ENCODE measurements at regions not wholly inside any gene's neighbourhood (a gene's known extent, or its start where the extent isn't known, plus 50 kb on each side); places are given as distances from the start of the nearest gene placed in this dataset.

DNA sequence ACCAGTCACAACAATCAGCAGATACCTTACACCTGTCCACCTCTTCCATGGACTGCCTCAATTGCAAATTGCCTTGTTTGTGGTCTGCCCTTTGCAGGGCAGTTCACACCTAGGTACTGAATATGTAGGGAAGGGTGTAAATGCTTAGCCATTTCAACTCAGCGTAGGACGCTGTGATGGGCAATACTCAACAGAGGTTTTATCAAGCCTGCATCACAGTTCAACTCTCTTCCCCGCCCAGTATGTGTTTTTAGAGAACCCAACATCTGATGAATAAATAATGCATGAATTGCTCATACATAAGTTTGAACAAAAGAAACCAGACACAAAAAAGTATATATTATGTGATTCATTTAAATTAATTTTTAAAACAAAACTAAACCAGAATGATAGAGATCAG, 124.4 kb downstream of the P2RY1 start:
- no peak for FAIRE-seq

DNA sequence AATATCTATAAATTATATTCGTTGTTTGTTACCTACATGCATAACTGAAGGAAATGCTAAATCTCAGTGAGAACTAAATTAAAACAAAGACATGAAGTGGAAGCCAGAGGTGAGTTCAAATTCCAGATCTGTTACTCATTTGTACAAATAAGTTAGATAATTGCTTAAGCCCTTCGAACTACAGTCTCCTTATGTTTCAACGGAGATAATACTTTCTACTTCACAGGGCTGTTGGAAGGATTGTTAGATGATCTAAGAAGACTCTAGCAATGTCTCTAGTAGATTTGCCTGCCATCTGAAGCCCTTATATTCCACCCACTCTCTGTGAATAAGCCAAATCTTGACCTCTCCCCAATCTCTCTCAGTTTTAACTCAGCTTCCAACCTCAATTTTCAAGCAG, 125.8 kb downstream of the P2RY1 start:
- no peak for FAIRE-seq

DNA sequence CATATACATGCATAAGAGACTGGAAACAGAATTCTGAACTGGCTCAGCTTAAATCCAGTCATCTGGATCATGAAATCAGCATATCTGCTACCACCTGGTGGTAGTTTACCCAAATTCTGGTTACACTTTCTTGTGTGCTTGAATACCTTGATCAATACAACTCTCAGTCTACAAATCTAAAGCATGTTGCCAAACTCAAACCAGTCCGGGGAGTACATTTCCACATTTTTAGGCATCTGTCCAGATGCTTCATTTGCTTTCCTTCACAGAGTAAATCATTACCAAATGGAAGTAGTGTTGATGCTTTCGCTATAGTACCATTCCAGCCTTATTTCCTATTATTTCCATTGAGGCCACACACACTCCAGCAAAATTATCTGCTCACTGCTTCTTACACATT, 126.4 kb downstream of the P2RY1 start:
- no peak for FAIRE-seq

DNA sequence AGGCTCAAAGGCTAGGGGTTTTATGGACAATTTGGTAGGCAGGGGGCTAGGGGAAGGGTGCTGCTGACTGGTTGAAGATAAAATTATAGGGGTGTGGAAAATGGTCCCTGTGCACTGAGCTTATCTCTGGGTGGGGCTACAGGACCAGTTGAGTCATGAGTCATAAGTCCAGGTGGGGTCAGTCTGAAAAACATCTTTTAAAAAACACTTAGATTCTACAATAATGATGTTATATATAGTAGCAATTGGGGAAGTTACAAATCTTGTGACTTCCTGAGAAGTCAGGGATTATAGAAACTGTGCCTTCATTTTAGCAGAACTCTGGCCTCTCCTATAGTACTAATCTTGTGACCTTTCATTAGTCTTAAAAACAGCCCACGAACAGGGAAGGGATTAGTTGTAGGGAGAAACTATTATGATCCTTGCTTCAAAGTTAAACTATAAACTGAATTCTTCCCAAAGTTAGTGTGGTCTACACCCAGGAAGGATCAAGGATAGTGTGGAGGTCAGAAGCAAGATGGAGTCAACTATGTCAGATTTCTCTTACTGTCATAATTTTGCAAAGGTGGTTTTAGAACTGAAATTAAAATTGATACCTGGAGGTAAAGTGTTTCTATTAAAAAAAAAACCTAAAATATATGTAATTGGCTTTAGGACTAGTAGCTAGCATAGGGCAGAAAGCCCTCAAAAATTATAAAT, 130.1 kb downstream of the P2RY1 start:
- no peak for FAIRE-seq

DNA sequence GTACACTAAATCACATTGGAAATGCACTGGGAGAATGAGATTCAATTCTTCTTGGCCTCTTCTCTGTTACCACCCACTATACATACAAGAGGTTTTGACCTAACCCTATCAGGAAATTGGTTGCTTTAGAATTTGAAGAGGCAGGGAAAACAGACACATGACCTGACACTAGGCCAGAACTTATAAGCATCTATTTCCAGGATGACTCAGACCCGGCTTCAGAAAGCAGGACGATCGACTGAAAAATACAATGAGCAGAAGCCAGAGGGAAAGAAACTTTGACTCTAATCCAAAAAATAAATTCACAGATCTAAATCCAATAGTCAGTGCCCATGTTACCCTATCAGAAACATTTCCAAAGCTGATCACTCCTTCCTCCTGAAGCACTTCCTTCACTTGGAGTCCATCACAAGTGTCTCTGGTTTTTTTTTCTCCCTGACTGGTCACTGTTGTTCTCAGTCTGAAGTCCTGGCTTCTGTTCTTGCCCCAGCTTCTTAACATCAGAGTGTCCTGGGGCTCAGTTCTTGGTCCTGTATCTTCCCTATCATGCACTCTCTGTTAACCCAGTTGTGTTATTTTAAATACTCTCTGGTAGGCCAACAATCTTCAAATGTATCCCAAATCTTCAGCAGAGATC, 133.6 kb downstream of the P2RY1 start:
- no peak for FAIRE-seq

DNA sequence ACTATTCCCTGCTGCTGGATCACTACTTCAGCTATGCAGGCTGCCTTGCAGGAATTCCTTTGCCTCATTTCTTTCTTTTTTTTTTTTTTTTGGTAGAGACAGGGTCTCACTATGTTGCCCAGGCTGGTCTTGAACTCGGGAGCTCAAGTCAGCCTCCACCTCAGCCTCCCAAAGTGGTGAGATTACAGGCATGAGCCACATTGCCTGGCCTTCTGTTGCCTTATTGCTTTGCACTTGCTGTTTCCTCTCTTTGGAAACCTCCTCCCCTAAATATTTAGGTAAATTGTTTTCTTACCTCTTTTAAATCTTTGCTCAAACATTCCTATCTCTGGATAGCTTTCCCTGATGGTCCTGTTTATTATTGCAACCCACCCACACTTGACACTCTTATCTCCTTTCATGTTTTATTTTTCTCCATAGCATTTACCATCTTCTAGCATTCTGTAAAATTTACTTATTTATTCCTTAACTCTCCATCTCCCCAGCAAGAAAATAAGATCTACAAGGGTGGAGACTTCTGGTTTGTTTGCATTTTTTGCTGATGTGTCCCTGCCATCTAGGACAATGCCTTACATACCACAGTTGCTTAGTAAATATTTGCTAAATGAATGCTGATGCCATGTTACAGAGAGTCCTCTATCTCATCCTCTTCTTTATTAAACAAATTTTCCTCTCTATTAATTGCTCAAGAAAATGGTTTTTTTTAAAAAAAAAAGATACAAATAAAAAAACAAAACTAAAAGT, 134.8 kb downstream of the P2RY1 start:
- FAIRE-seq: no peak

DNA sequence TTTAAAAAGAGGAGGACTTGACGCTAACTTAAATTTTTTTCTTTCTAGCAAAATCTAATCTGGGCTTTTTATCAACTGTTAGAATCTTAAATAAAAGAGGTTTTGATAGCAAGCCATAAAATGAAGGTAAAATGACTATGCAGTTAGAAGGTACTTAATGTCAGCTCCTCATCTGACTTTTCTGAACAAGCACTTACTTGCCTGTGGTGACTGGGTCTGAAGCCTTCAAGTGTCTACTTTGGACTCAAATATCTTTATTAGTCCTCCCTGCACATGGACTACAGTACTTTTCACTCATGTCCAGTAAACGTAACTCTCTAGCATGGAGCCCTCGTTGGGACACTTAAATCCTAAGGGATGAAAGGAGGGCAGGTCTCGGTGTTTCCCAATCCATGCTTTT, 135.9 kb downstream of the P2RY1 start:
- FAIRE-seq: no peak

DNA sequence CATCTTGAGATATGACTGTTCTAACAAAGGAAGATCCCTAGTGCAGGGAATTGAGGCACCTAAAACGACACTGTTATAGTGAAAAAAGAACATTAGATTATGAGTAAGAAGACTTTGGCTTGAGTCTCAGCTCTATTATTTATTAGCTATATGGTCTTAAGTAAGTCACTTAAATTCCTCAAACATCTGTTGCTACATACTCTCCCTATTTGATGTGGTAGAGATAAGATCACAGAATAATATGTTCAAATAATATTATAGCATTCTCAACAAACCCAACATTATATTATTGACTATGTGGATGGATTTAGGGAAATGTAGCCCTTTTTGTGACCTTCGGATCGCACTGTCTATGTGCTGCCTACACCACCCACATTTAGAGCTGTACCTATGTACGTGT, 136.9 kb downstream of the P2RY1 start:
- no peak for FAIRE-seq

DNA sequence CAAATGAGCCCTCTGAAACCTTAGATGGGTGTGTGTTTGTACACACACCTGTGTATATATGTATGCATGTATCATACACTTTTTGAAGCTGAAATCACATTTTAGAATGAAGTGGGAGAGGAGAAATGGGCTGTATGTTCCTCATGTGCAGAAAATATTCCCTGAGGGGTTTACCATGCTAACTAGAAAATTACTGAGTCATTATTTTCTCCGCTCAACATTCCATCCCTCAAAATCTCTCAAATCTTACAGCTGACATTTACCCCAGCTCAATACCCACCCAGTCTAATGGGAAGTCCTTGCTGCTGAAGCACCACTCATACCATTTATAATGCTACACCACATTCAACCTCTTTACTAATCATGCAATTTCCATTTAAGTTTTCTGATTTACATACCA, 138.6 kb downstream of the P2RY1 start:
- no peak for FAIRE-seq

DNA sequence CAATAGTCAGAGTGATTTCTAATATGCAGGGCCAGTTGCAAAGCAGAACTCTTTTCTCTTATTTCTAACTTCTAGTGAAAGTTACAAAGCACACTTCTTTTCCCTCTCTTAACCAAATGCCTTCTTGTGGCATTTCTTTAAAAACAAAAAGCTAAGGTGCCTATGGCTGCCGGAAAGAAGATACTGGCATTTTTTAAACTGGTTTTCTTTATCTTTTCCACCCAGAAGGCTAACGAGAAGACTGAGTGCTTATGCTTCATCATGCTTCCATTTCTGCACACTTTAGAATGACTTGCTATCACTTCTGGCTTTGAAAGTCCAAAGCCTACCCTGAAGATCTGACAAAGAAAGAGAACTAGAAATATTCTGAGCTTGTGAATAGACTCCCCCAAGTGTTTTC, 141.3 kb downstream of the P2RY1 start:
- FAIRE-seq: no peak

DNA sequence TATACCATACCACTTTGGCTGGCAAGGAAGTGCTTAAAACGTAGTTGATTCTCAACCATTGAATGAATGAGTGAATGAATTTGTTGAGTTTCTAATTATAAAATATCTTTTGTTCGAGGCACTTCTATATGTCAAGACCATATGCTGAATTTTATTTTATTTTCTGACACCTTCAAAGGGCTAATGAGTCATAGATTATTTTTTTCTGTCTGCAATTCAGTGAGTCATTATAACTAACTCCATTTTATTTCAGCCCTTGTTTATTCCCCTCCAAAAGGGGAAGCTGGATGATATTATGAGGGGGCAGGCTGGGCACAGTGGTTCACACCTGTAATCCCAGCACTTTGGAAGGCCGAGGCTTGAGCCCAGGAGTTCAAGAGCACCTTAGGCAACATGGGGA, 142.4 kb downstream of the P2RY1 start:
- no peak for FAIRE-seq

DNA sequence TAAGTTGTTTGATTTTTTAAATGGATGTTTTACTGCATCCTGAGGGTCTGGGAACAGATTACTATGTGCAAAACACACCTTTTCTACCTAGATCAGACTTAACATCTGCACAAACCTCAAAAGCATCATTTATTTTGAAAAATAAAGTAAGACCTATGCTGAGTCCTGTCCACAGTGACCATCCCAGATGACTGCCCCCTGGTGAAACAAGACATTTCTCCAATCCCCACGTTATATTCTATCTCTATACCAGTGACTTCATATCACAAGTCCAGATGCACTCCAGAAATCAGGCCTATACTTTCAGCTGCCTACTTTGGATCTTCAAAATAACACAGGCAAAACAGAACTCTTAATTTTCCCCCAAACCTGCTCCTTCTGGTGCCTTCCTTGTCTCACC, 143.2 kb downstream of the P2RY1 start:
- FAIRE-seq: no peak

DNA sequence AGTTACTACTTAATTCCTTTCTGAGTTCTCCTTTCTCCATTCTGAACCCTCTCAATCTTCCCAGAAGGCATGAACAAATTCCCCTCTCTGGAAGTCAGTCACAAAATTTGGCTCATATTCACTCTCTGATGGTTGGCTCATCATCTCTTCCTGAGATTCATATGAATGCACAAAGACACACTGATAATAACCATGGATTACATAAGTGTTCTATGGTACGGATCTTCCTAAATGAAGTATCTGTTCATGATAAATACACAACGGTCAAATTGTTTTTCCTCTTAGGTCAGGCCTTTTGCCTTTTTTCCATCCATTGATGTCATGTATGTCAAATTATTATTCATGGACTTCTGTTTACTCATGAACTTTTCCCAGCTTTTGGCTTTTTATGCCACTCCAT, 162.6 kb downstream of the P2RY1 start:
- no peak for FAIRE-seq

DNA sequence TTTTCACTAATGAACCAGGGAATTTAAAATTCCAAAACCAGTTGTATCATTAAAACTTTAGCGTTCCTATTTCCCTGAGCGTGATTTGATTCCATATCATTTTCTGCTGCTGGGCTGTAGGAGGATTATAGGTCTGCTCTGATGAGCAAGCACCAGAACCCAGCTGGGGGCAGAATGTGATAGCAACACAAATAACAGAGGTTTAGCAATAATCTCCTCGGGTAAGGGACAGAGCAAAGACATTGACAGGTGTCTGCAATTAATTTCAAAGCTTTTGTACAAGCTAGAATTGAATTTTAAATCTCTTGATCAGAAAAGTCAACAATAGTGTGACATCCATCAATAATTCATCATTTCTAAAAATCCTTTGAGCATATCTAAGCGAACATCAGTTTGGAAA, 163.4 kb upstream of the RAP2B start:
- FAIRE-seq: no peak

DNA sequence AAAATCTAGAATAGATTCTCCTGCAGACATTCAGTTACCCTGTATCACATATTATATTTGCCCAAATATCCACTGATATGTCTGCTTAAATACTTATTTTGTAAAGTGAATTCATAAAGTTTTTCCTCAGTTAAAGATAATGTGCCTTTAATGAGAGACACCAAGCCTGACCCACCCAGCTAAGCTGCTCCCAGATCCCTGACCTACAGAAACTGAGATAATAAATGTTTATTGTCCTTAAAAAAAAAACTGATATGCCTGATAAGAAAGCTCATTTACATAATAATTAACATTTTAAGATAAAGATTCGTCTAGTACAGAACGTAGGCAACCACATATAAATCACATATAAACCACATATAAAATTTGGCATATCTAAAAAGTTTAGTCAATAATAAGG, 161.7 kb upstream of the RAP2B start:
- FAIRE-seq: no peak

DNA sequence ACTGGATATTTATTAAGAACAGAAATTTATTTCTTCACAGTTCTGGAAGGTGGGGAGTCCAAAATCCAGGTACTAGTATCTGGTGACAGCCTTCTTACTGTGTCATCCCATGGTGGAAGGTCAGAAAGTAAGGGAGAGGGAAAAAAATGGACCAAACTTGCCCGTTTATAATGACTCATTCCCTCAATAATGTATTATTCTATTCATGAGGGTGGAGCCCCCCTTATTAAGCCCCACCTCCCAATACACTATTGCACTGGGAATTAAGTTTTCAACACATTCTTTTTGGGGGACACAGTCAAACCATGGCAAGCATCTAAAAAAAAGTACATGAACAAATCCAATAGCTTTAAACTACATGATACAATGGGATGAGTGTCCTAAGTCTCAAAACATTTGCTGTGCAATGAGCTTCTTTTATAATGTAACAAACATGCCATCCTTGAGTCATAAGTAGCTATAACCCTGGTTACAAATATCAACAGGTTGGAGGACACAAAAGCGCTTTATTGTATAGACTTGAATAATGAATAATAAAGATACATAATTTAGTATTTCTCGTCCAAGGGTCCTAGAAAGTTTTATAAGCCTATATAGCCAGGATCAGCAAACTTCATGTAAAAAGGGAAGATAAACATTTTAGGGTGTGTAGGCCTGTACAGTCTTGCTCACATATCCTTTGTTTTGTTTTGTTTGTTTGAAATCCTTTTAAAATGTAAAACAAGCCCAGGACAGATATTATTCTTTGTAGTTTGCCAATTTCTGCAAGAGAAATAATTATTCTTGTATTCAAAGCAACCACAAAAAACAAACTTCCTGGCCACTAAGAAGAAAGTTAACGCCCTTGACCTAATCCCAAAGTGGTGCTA, 160.6 kb upstream of the RAP2B start:
- FAIRE-seq: no peak

DNA sequence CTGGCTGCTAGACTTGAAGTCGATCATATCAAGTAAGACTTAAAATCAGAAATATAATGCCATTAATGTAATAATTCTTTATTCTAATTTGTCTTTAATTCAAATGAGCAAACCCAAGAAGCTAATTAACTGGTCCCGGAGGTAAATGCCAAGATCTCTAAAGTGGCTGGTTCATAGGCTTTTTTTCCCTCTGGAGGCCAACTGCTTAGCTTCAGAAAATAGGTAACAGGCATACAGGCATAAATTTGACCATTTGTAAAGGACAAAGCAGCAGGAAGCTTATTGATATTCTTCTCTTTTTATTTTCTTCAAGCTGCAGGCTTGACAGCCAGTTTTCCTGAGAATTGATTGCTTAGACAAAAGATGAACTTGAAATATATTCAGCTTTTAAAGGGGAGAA, 158.6 kb upstream of the RAP2B start:
- FAIRE-seq: no peak

DNA sequence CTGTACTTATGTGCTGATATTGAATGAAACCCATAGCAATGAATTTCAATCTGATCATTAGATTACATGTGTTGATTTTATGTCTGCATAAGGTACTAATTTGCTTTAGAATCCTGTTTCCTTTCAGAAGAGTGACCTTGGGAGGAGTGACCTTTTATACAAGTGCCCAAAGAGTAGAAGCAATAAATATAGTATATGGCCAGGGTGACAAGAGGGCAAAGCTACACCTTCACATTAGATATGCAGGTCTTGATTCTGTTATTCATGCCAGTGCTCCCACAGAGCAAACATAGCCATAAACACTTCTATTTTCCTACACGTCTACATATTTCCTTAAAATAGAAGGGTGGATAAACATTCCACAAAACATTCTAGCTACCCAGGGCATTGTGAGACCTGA, 158.2 kb upstream of the RAP2B start:
- no peak for FAIRE-seq

DNA sequence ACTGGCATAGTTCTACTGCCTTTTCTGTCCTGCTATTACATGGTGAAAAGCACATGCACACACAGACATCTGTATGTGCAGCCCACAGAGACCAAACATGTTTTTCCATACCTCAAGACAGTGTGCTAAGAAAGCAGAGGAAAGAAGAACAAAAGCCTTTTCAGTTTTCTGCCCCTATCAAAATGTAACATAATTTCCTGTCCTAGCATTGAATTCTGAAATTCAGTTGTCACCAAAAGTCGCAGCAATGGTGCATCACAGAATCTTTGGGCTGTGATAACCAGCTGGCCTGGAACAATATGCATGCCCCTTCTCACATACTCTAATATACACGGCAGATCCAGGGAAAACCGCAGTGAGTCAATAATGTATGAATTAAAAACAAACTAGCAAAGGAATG, 153.8 kb upstream of the RAP2B start:
- FAIRE-seq: no peak

DNA sequence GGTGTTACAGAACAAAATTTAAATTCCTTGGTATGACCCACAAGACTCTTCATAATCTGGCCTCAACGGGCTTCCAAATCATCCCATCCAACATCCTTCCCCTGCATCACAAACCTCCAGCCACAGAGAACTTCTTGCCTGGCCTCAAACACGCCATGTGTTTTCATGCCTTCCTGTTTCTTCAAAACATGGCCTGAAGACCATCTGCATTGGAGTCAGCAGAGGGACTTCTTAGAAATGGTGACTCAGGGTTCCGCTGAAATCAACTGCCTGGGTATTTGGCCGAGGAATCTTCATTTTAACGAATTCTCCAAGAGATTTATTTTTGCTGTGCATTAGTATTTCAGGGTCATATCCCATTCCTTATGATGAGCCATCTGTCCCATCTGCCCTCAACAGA, 138.1 kb upstream of the RAP2B start:
- no peak for FAIRE-seq

DNA sequence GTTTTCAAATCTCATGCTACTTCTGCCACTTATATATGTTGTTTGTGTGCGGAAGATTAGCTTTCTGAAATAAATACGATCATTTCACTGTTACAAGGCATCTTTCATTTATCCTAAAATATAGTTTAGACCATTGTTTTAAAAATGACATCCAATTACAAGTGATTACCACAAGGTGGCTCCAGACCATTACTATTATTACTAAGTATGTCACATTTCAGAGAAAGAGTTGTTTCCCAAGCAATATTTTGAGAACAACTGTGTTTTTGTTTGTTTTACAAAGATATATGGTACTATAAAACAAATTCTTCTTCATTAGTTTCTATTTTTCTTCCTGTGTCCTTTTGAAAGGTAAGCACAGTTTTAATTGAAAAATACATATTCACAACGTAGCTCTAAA, 136.0 kb upstream of the RAP2B start:
- FAIRE-seq: peak; percentile 95

DNA sequence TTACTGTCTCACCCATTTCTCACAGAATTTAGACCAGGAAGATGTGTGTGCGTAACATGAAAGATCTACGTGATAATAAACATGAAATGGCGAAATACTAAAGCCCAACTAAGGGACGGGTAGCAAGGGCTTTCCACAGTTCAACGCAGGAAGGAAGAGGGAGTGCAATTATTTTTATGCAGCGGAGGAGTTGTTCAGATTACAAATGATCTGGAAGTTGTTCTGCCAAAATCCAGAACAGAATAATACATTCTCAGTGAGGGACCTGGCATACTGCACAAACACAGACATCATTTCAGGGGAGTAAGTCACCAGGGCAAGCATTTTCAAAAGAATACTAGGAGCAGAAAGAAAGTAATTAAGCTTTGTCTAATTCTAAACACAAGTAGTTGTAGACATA, 133.6 kb upstream of the RAP2B start:
- no peak for FAIRE-seq

DNA sequence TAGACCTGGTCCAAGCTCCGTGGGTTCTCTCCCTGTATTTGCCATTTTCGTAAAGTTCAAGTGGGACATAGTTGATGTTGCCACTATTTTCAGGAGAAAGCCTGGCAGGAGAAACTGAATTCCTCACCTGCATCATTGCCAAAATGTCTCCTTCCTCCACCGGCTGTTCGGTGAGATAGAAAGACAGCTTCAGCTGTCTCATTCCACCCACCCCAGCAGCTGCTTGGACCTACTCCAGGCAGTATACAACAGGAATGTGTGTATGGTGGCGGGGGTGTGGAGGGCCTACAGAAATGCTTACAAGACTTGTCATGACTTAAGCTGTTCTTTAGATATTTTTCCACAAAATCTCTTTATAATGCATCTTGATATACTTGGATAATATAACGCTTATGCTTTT, 132.7 kb upstream of the RAP2B start:
- FAIRE-seq: no peak

DNA sequence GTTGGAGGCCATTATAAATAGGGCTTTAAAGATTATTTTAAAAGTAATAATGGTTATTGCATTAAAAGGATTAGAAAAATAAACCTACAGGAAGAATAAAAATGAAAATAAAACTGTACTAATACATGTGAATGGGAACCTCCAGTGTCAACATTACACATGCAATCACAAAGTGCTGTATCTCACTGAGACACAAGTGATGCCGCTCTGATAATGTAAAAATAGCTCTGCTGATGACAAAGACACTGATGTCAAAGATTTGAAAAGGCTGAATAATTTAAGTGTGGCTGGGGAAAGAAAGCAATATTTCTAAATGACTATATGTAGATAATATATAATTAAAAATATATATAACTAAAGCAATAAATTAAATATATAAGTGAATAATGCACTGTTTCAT, 129.1 kb upstream of the RAP2B start:
- no peak for FAIRE-seq

Measured in G401.6 (cell line).